HEK293T (cell line): ENCODE measurements at regions not wholly inside any gene's neighbourhood (a gene's known extent, or its start where the extent isn't known, plus 50 kb on each side); places are given as distances from the start of the nearest gene placed in this dataset.

Experiments
- CTCF ChIA-PET: fragments of 350-600 bp; formaldehyde crosslinking; extraction: SDS; loops from one replicate; lab custom pipeline; 2021; ENCODE audit warnings: antibody characterized with exemption, inconsistent platforms; lab: Yijun Ruan, JAX
- POLR2A ChIA-PET: fragments of 350-600 bp; formaldehyde crosslinking; extraction: SDS; loops from one replicate; lab custom pipeline; 2020; ENCODE audit warnings: antibody characterized with exemption, inconsistent platforms; lab: Yijun Ruan, JAX
- DNase-seq: peaks from one replicate; pipeline ENCODE4 v3.0.0; 2012; ENCODE audit warnings: mixed read lengths; ENCODE audit errors: extremely low spot score
- ARNT ChIP-seq: fragments of 450-650 bp; IDR thresholded peaks from 2 replicates; pipeline ENCODE4 v1.6.1; 2017; ENCODE audit warnings: mild to moderate bottlenecking
- BHLHE40 ChIP-seq: fragments of 450-650 bp; IDR thresholded peaks from 2 replicates; pipeline ENCODE4 v1.6.1; 2016; ENCODE audit warnings: mild to moderate bottlenecking, moderate library complexity, borderline replicate concordance
- CTBP1 ChIP-seq: fragments of 450-650 bp; IDR thresholded peaks from 2 replicates; pipeline ENCODE4 v1.6.1; 2016; ENCODE audit warnings: borderline replicate concordance
- ELF4 ChIP-seq: fragments of 450-650 bp; IDR thresholded peaks from 2 replicates; pipeline ENCODE4 v1.6.1; 2017; ENCODE audit warnings: antibody characterized with exemption
- FOXA1 ChIP-seq: fragments of 450-650 bp; IDR thresholded peaks from 2 replicates; pipeline ENCODE4 v1.6.1; 2016; ENCODE audit warnings: mild to moderate bottlenecking
- FOXK2 ChIP-seq: fragments of 450-650 bp; IDR thresholded peaks from 2 replicates; pipeline ENCODE4 v1.6.1; 2016; ENCODE audit warnings: mild to moderate bottlenecking
- FOXM1 ChIP-seq: fragments of 450-650 bp; IDR thresholded peaks from 2 replicates; pipeline ENCODE4 v1.6.1; 2017; ENCODE audit warnings: mild to moderate bottlenecking, borderline replicate concordance
- HDGF ChIP-seq: fragments of 450-650 bp; IDR thresholded peaks from 2 replicates; pipeline ENCODE4 v1.6.1; 2017; ENCODE audit warnings: antibody characterized with exemption, borderline replicate concordance
- L3MBTL2 ChIP-seq: fragments of 450-650 bp; conservative IDR thresholded peaks from 2 replicates; pipeline ENCODE4 v1.6.1; 2016; ENCODE audit warnings: mild to moderate bottlenecking
- LEF1 ChIP-seq: fragments of 450-650 bp; IDR thresholded peaks from 2 replicates; pipeline ENCODE4 v1.6.1; 2017; ENCODE audit warnings: mild to moderate bottlenecking, borderline replicate concordance
- NFRKB ChIP-seq: fragments of 450-650 bp; IDR thresholded peaks from 2 replicates; pipeline ENCODE4 v1.6.1; 2016; ENCODE audit warnings: mild to moderate bottlenecking, moderate library complexity
- PKNOX1 ChIP-seq: fragments of 450-650 bp; IDR thresholded peaks from 2 replicates; pipeline ENCODE4 v1.6.1; 2016
- SP1 ChIP-seq: fragments of 450-650 bp; IDR thresholded peaks from 2 replicates; pipeline ENCODE4 v1.6.1; 2017
- SUZ12 ChIP-seq: fragments of 450-650 bp; IDR thresholded peaks from 2 replicates; pipeline ENCODE4 v1.6.1; 2016; ENCODE audit warnings: mild to moderate bottlenecking
- TARDBP ChIP-seq: fragments of 450-650 bp; IDR thresholded peaks from 2 replicates; pipeline ENCODE4 v1.6.1; 2016
- ZNF384 ChIP-seq: fragments of 450-650 bp; IDR thresholded peaks from 2 replicates; pipeline ENCODE4 v1.6.1; 2016

DNA sequence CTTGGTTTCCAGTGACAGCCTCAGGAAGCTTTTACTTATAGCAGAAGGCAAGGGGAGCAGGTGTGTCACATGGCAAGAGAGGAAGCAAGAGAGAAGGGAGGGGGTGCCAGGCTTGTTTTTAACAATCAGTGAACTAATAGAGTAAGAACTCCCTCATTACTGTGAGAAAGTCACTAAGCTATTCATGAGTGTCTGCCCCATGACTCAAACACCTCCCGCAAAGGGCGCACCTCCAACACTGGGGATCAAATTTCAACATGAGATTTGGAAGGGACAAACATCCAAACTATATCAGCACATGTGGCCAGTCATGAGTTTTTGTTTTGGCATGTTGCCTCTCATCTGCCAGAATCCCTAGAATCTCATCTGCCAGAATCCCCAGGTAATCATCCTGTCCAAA lies 183.5 kb upstream of the C1QTNF7 start:
- ChIA-PET POLR2A (no interaction called here), CTCF (no interaction called here)
- no peak for TF ChIP-seq TARDBP
- DNase-seq, result no peak

- ChIA-PET CTCF (interaction anchor here (0.6 kb wide), 1 partner anchor 160 kb away, joined by 3 read pairs; no protein-coding TSS in a partner anchor), POLR2A (no interaction called here)
- no peak for TF ChIP-seq CTBP1
- TF ChIP-seq ZNF384, result no peak
- no peak for TF ChIP-seq LEF1
- TF ChIP-seq SUZ12, result no peak
- no peak for TF ChIP-seq ARNT
- TF ChIP-seq FOXK2, result no peak
- no peak for TF ChIP-seq ELF4
- TF ChIP-seq HDGF, result no peak
- TF ChIP-seq L3MBTL2, result no peak
- no peak for TF ChIP-seq SP1
- TF ChIP-seq PKNOX1, result no peak
- TF ChIP-seq FOXA1, result no peak
- no peak for TF ChIP-seq NFRKB
- no peak for TF ChIP-seq BHLHE40
- TF ChIP-seq FOXM1, result no peak
- no peak for TF ChIP-seq TARDBP
- DNase-seq, result no peak
Measured at GRCh38 chr4:15245006-15245530, 182.8 kb upstream of the C1QTNF7 start.

DNA sequence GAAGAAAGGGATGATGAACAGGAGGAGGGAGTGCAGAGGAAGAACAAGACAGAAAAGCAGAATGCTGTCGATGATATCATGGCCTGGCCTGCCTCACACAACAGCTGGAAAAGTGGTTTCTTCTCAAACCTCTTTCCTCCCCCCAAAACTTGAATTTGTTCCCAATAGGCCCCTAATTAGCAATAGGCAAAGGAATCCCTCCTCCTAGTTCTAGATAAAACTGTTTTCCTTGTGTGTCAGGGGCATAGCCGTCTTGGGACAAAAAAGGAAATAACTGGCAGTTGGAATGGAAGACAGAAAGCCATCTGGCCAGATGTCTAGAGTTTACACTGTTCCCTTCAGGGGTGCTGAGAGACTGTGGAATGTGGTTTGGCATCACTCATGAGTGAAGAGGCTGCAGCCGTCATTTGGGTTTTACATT lies 177.8 kb upstream of the C1QTNF7 start:
- ChIA-PET CTCF (no interaction called here), POLR2A (no interaction called here)
- TF ChIP-seq ARNT (no peak), FOXM1 (no peak), BHLHE40 (no peak), ZNF384 (no peak), NFRKB (no peak), CTBP1 (no peak), ELF4 (no peak), SUZ12 (no peak), LEF1 (no peak), PKNOX1 (no peak), L3MBTL2 (no peak), FOXK2 (no peak), SP1 (no peak), TARDBP (no peak)
- no peak for DNase-seq

- POLR2A ChIA-PET, result no interaction called here
- CTCF ChIA-PET, result no interaction called here
- DNase-seq, result no peak
- TF ChIP-seq ZNF384 (no peak), ARNT (no peak), PKNOX1 (no peak), NFRKB (no peak), BHLHE40 (no peak)
Measured at GRCh38 chr4:15253349-15253748, 174.5 kb upstream of the C1QTNF7 start.

GRCh38 chr4:15254236-15254880 lies 173.5 kb upstream of the C1QTNF7 start:
- POLR2A ChIA-PET, result no interaction called here
- CTCF ChIA-PET, result no interaction called here
- no peak for TF ChIP-seq L3MBTL2
- TF ChIP-seq ZNF384, result no peak
- TF ChIP-seq NFRKB, result no peak
- no peak for TF ChIP-seq ARNT
- no peak for TF ChIP-seq LEF1
- TF ChIP-seq ELF4, result no peak
- TF ChIP-seq FOXK2, result no peak
- no peak for TF ChIP-seq FOXA1
- TF ChIP-seq FOXM1, result no peak
- no peak for TF ChIP-seq SP1
- TF ChIP-seq PKNOX1, result no peak
- no peak for TF ChIP-seq HDGF
- TF ChIP-seq TARDBP, result no peak
- TF ChIP-seq CTBP1, result no peak
- no peak for TF ChIP-seq SUZ12
- TF ChIP-seq BHLHE40, result no peak
- DNase-seq, result no peak

- CTCF ChIA-PET, result no interaction called here
- POLR2A ChIA-PET, result no interaction called here
- TF ChIP-seq LEF1, result no peak
- no peak for TF ChIP-seq BHLHE40
- no peak for TF ChIP-seq PKNOX1
- no peak for TF ChIP-seq CTBP1
- no peak for TF ChIP-seq FOXK2
- TF ChIP-seq L3MBTL2, result no peak
- TF ChIP-seq FOXA1, result no peak
- TF ChIP-seq SUZ12, result no peak
- TF ChIP-seq ARNT, result no peak
- TF ChIP-seq SP1, result no peak
- no peak for TF ChIP-seq NFRKB
- TF ChIP-seq FOXM1, result no peak
- no peak for TF ChIP-seq TARDBP
- TF ChIP-seq HDGF, result no peak
- no peak for DNase-seq
Measured at GRCh38 chr4:15255537-15255936, 172.3 kb upstream of the C1QTNF7 start.
